Activated CD4-positive, alpha-beta T cell treated with anti-CD3 and anti-CD28 coated beads, Interleukin-2, Interleukin-6, amounts not matched to agents 100 ng/mL and 50 ng/mL, durations not matched to agents 16 hours and 8 hours (primary cell): ENCODE measurements at regions not wholly inside any gene's neighbourhood (a gene's known extent, or its start where the extent isn't known, plus 50 kb on each side); places are given as distances from the start of the nearest gene placed in this dataset.

ENCODE experiments used
- DNase-seq: peaks from one replicate; pipeline ENCODE4 v3.0.0-alpha.2; 2020

DNA sequence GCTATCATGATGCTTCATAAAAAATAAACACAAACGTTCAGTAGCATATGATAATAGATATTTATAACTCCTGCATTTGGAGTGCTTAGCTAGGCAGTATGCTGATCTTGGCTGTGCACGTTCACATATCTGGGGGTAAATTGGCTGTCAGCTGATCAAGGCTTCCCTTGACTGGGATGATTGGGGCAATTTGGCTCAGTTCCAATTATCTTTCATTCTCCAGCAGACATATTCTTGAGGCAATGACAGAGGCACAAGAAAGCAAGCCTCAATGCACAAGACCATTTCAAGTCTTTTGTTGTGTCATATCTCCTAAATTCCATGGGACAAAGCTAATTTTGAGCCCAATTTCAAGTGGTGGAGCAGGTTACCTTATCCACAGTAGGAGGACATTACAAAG is 142.0 kb downstream of the DLEU7 start:
- no peak for DNase-seq

DNA sequence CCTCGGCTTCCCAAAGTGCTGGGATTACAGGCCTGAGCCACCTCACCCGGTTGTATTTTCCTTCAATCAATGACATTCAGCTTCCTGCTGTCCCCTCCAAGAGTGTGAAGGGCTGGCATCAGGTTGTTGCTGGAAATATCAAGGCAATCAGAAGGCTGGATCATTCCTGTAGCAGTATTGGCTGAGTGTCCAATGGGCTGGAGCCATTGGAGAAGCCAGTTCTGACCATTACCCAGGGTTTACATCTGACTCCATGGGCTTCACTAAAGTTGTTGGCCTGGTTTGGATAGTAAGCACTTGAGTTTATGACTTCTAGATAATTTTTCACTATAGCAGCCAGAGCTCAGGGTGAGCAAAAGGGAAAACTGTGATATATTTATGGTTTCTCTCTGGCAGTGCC is 137.0 kb downstream of the DLEU7 start:
- no peak for DNase-seq

DNA sequence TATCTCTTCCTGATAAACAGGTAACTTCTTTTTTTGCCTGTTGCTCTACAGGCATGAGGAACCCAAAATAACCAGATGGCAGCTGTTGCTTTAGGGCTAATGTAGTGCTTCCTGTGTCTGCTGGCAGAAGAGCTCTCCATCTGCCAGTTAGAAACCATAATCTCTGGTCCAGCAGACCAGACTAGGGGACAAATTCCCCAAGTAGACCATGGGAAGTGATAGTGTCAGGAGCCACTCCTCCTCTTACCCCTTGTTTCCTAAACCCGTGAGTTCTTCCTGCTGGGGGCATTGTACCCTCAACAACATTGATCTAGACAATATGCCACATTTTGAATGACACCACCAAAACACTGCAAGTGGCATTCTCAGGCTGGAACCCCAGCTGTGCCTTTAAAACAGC is 135.9 kb downstream of the DLEU7 start:
- DNase-seq = no peak

DNA sequence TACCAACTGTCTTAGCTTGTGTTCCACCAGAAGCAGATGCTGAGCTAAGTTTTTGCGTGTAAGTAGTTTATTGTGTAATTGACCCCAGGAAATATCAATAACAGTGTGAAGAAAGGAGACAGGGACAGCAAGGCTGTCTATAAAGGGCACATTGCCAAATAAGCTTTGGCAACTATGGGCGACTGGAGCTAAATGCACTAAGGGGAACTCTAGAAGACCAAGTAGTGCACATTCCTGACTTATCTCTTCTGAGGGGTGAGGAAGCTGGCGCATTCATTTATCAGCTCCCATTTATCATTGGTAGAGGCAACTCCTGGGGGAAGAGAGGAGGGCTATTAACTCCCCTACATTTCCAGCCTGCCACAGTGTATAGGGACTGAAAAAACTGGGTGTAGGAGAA is 135.0 kb downstream of the DLEU7 start:
- DNase-seq = no peak

DNA sequence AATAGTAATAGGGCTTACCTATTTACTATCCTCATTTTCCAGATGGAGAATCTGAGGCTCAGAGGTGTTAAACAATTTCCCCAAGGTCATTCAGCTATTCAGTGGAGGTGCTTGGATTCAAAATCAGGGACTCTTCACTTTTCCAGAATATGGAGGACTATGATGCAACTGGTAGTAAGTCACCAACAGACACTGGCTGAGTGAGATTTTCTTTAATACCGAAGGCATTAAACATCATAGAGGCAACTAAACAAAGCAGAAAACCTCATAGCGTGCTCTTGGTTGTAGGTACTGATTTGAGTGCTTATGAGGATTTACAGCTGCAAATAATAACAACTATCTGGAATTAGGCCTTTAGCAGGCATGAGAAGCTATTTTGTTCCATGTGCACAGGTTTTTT is 134.4 kb downstream of the DLEU7 start:
- DNase-seq = no peak

DNA sequence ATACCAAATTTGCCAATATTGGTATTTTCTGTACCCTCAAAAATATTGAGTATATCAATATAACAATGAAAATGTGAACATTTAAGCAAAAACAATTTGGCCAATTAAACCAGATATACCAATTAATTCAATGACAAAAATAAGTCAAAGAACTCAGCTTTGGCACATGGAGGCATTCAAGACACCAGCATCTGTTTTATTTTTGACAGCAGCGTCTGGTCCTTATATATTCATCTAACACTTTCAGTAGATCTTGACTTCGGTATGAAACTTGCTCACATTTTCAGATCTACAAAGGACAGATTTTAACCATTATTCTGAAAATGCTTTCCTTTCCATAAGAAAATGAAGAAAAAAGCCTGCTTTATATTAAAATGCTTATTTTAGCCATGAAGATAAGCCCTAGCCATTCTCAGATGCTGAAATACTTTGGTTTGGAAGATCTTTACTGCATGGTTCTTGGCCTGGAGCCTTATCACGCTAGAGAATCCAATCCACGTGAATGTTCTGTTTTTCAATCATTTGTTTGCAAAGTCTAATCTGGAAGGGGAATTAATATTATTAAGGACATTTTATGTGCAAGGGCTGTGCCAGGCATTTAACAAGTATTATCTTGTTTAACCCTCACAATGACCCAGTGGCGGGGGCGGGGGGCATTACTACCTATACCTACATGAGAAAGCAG is 132.2 kb downstream of the DLEU7 start:
- no peak for DNase-seq

DNA sequence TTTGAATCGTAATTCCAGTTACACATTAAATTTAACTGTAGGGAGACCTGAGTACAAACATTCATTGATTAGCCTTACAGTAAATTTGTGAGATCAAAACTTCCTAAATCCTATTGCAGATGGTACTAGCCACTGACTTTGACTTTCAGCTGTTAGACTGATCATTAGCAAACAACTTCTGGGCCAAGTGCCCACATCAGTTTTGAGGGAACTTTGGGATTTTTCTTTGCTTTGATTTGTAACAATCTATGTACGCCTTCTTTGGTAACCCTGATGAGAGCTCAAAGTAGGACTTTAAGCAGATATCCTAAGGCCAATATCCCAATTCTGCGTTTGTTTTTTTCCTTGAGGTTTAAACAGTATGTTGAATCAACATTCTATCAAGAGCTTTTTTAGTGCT is 131.5 kb downstream of the DLEU7 start:
- DNase-seq = no peak

DNA sequence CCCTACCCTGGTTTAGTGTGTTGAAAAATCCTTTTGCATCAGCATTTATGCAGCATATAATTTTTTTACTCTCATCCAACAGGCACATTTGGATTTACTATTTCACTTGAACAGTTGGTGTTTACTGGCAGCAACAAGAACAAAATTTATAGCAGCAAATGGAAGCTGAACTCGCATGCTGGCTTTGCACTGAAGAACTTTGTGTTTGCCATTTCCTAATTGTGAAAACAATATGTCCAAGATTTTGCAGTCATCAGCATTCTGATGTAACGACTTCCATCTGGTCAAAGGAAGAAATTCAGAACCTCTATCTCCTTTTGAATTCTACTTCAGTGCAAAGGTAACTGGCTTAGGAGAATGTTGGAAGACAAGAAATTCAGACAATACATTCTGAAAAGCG is 131.0 kb downstream of the DLEU7 start:
- DNase-seq = no peak

DNA sequence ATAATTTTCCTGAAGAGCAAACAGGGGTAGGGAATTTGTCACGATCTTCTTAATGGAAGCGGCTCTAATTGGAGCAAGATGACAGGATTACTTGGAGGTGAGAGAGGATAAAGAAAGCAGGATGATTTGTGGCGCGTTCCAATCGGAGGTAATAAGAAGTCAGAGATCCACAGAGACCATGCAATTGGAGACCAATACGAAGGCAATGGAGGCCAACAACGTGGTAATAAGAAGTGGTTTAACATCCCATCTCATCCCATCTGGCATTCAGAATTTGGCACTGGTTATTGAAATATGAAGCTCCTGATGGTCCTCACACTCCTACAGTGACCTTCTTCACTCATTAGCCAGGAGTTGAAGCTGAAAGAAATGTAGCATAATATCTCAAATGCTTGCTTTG is 130.6 kb downstream of the DLEU7 start:
- DNase-seq = no peak

DNA sequence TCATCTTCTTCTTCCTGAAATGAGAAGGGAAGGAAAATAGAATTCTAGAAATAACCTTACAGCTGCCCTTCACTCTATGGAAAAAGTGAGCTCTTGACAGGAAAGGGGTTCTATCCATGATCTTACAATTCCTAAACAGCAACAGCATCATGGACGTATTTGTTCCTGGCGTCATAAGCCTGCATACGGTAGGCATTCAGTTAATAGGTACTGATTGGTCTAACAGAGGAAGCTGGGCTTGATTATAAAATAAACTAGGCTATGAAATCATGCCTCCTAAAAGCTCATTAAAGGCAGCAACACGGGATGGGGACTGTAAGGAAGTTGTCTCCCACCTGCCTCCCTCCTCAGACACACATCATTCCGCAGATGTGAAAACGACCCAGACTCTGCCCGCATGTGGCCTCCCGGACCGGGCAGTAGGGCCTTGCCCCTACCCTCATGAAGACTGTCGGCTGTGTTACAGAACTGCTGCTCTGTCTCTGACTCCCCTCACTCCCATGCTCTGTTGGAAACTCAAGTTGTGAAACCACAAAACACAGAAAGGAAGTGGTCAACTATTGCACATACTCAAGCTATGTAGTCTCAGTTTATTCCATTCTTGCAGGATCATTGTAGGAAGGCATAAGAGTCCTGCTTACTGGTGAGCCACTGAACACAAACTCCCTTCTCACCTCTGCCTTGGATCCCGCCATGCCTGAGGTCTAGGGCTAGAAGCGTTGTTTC is 129.8 kb downstream of the DLEU7 start:
- peak; percentile 61 for DNase-seq

DNA sequence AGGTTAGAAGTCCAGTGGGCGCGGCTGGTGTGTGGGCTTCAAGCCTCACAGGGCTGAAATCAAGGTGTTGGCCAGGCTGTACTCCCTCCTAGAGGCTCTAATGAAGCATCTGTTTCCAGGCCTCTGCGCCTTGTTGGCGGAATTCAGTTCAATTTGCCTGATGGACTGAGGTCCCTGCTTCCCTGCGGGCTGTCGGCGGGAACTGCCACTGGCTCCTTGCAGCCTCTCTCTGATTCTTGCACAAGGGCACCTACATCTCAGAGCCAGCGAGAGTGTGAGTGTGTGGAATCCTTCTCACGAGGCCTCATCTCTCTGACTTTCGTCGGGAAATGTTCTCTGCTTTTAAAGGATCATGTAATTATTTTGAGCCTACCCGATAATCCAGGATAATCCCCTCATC is 128.6 kb downstream of the DLEU7 start:
- no peak for DNase-seq

DNA sequence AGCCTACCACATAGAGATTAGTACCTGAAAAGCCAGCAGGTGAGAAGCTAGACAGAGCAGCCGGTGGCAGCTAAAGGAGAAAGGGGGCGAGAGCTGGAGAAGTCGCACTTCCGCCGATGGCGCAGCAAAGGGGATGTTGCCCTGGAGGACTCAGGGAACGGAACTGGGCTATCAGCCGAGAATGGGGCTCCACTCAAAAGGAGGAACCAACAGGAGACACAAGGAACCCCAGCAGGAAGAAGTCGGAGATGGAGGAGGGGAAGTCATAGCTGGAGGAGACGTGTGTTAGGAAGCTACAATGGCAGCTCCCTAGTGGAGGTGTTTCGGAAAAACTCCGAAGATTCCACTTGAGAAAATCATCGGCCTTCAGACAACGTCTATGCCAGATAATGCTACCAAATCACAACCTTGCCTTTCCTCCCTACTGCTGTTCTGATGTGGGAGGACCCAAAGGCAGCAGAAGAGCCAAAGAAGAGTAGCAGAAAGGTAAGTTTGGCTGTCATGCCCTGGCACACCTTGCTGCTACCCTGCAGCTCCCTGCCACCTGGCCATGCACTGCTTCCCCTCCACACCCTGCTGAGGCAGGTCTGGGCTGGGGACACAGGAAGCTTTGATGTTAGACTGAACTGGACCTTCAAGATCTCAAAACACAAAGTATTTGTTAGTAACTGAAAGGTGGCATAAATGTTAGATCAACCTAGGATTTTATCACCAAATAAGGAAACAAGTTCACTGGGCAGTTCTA is 127.9 kb downstream of the DLEU7 start:
- DNase-seq = no peak

DNA sequence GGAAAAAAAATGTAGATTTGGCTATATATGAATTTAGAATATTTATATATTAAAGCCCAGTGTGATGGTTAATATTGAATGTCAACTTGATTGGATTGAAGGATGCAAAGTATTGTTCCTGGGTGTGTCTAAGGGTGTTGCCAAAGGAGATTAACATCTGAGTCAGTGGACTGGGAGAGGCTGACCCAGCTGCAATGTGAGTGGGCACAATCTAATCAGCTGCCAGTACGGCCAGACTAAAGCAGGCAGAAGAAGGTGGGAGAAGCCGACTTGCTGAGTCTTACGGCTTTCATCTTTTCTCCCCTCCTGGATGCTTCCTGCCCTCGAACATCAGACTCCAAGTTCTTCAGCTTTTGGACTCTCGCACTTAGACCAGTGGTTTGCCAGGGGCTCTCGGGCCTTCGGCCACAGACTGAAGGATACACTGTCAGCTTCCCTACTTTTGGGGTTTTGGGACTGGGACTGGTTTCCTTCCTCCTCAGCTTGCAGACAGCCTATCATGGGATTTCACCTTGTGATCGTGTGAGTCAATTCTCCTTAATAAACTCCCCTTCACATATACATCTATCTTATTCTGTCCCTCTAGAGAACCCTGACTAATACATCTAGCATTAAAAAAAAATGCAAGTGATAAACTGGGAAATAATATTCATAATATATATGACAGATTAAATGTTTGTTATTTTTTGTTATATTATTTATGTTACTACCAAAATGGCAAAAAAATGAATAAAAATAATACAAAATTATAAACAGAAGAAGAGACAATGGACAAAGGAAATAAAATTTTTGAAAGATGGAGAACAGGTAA is 122.4 kb downstream of the DLEU7 start:
- DNase-seq = no peak

DNA sequence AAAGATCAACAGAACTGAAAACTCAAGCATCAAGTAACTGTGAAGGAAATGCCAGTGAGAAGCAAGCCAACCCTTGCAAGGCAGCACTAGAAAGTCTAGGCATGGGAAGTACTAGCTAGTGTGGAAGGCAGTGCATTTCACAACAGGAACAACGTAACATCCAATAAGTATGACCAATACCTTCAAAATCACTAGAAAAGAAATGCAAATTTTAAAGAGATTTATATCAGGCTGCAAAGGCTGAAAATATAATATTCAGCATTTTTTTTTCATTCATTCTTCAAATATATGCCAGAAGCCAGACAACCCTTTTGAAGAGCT is 121.9 kb downstream of the DLEU7 start:
- DNase-seq = no peak

DNA sequence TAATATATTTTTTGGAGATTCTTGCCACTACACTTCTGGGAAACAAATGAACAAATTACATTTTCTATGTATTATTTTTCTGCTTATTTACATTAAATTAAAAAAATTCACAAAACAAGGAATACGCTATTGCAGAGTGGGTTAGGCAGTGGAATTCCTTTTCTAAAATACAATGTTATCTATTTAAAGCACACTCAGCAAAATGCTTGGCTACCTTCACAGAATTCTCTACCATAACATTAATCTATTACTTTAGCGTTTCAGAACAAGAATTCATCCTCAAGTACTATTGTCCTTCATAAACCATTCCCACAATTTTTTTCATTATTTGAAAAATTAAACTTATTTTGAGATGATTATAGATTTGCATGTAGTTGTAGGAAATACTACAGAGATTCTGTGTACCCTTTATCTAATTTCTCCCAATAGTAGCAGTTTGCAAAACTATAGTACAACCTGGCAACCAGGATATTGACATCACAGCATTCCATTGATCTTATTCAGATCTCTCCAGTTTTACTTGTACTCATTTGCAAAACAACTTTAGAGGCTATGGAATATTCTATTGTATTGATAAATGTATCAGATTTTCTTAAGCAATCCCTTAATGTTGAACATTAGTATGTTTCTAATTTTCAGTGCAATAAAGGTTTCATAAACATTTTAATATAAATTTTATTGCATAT is 120.9 kb downstream of the DLEU7 start:
- no peak for DNase-seq

DNA sequence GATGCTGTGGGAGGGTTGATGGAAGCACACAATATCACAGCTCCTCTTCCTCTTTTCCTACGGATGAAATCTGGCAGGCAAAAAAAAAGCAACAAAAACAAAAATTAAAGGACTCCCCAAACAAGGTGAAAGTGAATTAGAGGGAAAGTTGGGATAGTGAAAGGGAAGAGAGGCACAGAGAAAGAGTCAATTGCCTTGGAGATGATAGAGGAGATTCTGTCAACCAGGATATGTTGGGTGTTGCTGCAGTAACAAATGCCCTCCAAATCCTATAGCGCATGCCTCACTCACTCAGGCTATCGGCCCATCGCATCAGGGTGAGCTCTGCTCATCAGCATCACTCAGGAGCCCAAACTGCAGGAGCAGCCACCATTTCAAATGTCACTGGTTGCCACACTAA is 119.1 kb downstream of the DLEU7 start:
- DNase-seq = no peak

DNA sequence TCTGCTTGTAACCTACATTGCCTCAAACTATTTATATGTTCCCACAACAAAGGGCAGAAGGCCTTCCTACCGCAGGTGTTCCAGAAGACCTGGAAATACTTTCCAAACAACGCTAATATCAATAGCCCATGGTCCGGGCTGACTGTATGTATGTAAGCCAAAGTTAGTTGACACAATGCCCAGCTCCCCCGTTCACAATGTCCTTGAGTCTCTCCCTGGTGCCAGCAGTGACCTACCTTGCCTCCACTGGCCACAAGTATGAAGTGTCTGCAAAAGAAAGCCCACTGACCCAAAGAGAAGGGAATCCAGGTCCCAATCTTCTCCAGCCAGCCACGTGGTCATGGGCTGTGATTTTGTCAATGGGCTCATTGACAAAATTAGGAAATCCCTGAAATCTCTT is 118.6 kb downstream of the DLEU7 start:
- no peak for DNase-seq

DNA sequence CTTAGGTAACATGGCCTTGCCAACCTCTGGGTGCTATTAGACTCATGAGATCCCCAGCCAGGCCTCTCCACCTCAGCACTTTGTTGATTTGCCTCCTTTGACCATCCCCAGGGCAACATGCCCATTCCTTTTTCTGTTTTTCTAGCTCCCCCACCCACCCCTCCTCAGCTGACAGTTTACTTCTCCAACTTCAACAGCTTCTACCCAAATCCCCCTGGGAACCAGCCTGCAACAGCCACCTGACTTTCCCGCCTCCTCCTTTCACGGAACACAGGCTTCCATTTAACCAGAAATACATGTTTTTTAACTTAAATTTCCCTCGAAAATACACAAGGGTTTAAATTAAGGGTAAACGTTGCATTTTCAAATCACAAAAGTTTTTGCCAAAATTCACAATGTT is 117.3 kb downstream of the DLEU7 start:
- no peak for DNase-seq

DNA sequence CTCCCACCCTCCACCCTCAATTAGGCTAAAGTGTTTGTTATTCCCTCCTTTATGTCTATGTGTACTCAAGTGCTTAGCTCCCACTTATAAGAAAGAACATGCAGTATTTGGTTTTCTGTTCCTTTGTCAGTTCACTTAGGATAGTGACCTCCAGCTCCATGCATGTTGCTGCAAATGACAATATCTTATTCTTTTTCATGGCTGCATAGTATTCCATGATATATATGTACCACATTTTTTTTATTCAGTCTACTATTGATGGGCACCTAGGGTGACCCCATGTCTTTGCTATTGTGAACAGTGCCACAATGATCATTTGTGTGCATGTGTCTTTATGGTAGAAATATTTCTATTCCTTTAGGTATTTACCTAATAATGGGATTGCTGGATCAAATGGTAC is 114.3 kb downstream of the DLEU7 start:
- no peak for DNase-seq

DNA sequence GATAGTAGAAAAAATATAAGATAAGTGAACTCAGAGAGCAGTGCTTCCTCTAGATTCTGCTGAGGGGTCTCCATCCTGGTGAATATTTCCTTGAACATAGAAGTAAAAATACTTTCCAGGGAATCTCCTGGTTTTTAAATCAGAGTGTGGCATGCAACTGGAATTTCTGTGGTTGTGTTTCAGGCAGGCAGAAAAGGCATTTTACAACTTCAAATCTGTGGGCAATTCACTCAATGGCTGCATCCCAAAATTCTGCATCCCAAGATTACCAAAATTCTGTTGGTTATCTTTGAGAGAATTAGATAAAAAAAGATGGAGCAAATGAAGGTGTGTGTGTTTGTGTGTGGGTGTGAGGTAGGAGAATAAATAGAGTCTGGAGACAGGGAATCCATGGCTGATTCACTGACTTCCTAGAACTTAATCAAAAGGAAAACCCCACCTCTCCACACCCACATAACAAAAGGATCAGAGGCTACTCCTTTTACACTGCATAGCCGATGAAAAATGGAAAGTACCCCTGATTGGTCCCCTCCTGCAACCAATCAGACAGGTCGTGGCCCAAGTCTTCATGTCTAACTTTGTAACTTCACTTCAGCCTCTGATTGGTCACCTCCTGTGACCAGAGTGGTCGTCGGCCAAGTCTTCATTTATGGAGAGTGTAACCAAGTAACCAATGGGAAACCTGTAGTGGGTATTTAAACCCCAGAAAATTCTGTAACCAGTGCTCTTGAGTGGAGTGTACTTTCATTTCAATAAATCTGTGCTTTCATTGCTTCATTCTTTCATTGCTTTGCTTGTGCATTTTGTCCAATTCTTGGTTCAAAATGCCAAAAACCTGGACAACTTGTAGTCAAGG is 112.8 kb downstream of the DLEU7 start:
- DNase-seq = no peak

DNA sequence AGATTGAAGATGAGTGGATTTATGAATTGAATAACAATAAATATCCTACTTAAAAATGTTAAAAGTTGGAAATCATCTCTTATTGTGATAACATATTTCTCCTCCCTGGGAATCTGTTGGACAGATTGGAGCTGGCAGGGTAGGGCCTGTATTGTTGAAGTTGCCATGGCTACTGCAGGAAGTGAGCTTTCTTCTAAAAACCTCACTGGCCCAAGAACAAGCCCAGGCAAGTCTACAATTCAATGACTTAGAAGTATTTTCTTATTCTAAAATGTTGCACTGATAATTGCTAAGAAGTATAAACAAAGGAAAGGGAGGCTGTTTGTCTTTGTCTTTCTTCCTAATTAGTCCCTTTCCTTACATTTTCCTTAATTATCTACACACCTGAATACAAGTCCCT is 112.1 kb downstream of the DLEU7 start:
- DNase-seq = no peak

DNA sequence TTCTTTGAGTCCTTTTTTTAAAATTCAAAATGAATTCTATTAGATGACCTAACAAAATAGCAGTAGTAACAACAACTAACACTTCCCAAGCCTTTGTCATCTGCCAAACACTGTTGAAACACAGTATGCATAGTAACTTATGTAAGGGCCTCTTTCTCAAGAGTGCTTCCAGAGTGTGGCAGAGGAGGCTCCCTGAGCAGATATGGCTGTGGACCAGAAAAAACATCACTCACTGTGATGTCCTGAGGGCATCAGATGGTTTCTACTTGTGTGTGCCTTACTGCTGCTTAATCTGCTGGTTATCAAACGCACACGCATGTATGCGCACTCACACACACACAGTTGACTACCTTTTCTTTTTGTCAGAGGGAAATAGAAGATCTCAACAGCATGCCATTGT is 110.8 kb downstream of the DLEU7 start:
- no peak for DNase-seq
